ENCODE measurements at regions not wholly inside any gene's neighbourhood (a gene's known extent, or its start where the extent isn't known, plus 50 kb on each side); places are given as distances from the start of the nearest gene placed in this dataset.

DNA sequence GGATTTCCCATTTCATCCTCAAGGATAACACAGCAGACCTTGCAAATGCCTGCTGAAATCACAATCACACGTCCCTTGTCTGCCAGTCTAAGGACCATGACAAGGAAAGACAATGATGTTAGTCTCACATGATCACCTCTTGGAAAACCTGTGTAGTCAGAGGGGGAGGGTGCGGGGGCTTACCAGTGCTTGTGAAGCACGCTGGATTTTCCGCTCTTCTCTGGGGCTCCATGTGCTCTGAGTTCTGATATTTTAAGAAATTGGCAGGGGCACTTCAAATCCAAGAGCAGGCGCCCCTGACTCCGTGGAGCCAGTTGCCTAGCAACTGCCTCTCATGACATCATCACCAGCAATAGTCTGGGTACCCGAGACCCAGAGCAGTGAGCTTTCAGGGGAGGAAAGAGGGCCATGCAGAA lies 200.9 kb upstream of the C14orf180 start (continued):
- no peak for TF ChIP-seq ZBTB21 (tag by site-specific recombination; IDR thresholded peaks at IDR 0.05)
- TF ChIP-seq, protein P1, sequence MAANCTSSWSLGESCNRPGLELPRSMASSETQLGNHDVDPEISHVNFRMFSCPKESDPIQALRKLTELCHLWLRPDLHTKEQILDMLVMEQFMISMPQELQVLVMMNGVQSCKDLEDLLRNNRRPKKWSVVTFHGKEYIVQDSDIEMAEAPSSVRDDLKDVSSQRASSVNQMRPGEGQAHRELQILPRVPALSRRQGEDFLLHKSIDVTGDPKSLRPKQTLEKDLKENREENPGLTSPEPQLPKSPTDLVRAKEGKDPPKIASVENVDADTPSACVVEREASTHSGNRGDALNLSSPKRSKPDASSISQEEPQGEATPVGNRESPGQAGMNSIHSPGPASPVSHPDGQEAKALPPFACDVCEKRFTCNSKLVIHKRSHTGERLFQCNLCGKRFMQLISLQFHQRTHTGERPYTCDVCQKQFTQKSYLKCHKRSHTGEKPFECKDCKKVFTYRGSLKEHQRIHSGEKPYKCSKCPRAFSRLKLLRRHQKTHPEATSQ (tag by site-specific recombination; IDR thresholded peaks at IDR 0.05): no peak
- no peak for TF ChIP-seq SALL2 (tag by site-specific recombination; IDR thresholded peaks at IDR 0.05; ENCODE audit: borderline replicate concordance)
- no peak for TF ChIP-seq GFI1B (tag by site-specific recombination; IDR thresholded peaks at IDR 0.05)

DNA sequence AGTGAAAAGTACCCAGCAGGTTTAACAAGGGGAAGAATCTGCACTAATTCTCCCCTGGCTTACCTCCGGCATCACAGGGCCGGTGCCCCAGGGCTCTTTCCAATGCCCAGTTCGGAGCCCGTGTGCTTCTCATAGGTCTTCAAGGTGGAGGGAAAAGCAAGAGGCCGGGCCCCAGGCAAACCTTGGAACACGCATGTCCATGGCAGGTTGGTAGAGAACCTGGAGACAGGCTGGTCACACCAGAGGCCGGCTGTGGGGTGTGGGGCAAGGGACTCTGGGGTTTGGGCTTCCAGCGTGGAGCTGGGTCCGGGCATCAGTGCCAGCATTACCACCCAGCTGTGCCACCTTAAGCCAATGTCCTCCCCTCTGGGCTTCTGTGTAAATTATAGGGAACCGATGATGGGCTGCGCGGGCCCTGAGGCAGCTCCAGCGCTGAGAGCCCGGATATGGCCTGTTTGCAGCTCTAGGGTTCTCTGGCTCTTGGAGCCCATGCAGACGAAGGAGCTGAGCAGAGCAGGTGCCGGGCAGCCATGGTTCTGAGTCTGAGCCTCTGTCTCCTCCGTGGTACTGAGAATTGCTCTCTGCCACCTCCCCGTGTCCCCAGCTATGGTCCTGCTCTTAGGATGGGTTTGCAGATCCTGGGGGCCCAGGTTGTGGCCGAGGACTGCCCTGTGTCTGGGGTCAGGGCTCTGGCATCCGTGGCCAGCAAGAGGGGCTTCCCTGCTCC lies 197.0 kb upstream of the C14orf180 start:
- ChIA-PET CTCF (no interaction called here), POLR2A (no interaction called here)
- no peaks in the 10 kb centered on the region for H3K9me3 ChIP-seq (ENCODE audit: control insufficient read depth, insufficient read depth, low read depth, low read length)
- H3K27ac ChIP-seq (ENCODE audit: extremely low read depth, low read depth, low read length): no peak overlapping the region
- H3K4me1 ChIP-seq (ENCODE audit: control insufficient read depth, insufficient read depth, low read length): no peaks in the 10 kb centered on the region
- no peaks in the 10 kb centered on the region for H3K36me3 ChIP-seq (ENCODE audit: control insufficient read depth in 2 of 2, insufficient read depth in 1 of 2, low read length in 2 of 2)
- TF ChIP-seq ZNF701 (tag by site-specific recombination; IDR thresholded peaks at IDR 0.05): no peak
- no peak overlapping the region for H3K4me3 ChIP-seq (ENCODE audit: low read depth, low read length)

- CTCF ChIA-PET: no interaction called here
- H3K4me3 ChIP-seq (ENCODE audit: low read depth, low read length): no peak overlapping the region
- H3K9me3 ChIP-seq (ENCODE audit: control insufficient read depth, insufficient read depth, low read depth, low read length): no peaks in the 10 kb centered on the region
- no peak overlapping the region for H3K27ac ChIP-seq (ENCODE audit: extremely low read depth, low read depth, low read length)
- no peaks in the 10 kb centered on the region for H3K36me3 ChIP-seq (ENCODE audit: control insufficient read depth in 2 of 2, insufficient read depth in 1 of 2, low read length in 2 of 2)
- POLR2A ChIA-PET: no interaction called here
- H3K4me1 ChIP-seq (ENCODE audit: control insufficient read depth, insufficient read depth, low read length): no peaks in the 10 kb centered on the region
- TF ChIP-seq KLF16 (tag by site-specific recombination; IDR thresholded peaks at IDR 0.05) (no peak), HIC1 (tag by site-specific recombination; IDR thresholded peaks at IDR 0.05) (no peak), ZNF391 (tag by site-specific recombination; IDR thresholded peaks at IDR 0.05; ENCODE audit: borderline replicate concordance, low read depth) (no peak), ZNF776 (tag by site-specific recombination; IDR thresholded peaks at IDR 0.05; ENCODE audit: borderline replicate concordance) (no peak), HOXC10 (CRISPR knock-in tag; IDR thresholded peaks at IDR 0.05) (no peak), TCF7L2 (IDR thresholded peaks at IDR 0.05; ENCODE audit: borderline replicate concordance, low read depth, low read length) (no peak), ZFP41 (tag by site-specific recombination; IDR thresholded peaks at IDR 0.05; ENCODE audit: borderline replicate concordance) (no peak), ZNF146 (tag by site-specific recombination; IDR thresholded peaks at IDR 0.05) (no peak), ZNF837 (tag by site-specific recombination; IDR thresholded peaks at IDR 0.05) (no peak), ZNF433 (tag by site-specific recombination; IDR thresholded peaks at IDR 0.05; ENCODE audit: low read depth) (no peak), FEZF1 (tag by site-specific recombination; IDR thresholded peaks at IDR 0.05) (no peak), ZNF174 (tag by site-specific recombination; IDR thresholded peaks at IDR 0.05) (no peak)
- TF ChIP-seq, protein P2, sequence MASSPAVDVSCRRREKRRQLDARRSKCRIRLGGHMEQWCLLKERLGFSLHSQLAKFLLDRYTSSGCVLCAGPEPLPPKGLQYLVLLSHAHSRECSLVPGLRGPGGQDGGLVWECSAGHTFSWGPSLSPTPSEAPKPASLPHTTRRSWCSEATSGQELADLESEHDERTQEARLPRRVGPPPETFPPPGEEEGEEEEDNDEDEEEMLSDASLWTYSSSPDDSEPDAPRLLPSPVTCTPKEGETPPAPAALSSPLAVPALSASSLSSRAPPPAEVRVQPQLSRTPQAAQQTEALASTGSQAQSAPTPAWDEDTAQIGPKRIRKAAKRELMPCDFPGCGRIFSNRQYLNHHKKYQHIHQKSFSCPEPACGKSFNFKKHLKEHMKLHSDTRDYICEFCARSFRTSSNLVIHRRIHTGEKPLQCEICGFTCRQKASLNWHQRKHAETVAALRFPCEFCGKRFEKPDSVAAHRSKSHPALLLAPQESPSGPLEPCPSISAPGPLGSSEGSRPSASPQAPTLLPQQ (tag by site-specific recombination; IDR thresholded peaks at IDR 0.05): no peak
- TF ChIP-seq, protein P3, sequence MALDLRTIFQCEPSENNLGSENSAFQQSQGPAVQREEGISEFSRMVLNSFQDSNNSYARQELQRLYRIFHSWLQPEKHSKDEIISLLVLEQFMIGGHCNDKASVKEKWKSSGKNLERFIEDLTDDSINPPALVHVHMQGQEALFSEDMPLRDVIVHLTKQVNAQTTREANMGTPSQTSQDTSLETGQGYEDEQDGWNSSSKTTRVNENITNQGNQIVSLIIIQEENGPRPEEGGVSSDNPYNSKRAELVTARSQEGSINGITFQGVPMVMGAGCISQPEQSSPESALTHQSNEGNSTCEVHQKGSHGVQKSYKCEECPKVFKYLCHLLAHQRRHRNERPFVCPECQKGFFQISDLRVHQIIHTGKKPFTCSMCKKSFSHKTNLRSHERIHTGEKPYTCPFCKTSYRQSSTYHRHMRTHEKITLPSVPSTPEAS (tag by site-specific recombination; IDR thresholded peaks at IDR 0.05): no peak
- TF ChIP-seq, protein P4, sequence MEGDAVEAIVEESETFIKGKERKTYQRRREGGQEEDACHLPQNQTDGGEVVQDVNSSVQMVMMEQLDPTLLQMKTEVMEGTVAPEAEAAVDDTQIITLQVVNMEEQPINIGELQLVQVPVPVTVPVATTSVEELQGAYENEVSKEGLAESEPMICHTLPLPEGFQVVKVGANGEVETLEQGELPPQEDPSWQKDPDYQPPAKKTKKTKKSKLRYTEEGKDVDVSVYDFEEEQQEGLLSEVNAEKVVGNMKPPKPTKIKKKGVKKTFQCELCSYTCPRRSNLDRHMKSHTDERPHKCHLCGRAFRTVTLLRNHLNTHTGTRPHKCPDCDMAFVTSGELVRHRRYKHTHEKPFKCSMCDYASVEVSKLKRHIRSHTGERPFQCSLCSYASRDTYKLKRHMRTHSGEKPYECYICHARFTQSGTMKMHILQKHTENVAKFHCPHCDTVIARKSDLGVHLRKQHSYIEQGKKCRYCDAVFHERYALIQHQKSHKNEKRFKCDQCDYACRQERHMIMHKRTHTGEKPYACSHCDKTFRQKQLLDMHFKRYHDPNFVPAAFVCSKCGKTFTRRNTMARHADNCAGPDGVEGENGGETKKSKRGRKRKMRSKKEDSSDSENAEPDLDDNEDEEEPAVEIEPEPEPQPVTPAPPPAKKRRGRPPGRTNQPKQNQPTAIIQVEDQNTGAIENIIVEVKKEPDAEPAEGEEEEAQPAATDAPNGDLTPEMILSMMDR (tag by site-specific recombination; IDR thresholded peaks at IDR 0.05): no peak
- TF ChIP-seq, protein P5, sequence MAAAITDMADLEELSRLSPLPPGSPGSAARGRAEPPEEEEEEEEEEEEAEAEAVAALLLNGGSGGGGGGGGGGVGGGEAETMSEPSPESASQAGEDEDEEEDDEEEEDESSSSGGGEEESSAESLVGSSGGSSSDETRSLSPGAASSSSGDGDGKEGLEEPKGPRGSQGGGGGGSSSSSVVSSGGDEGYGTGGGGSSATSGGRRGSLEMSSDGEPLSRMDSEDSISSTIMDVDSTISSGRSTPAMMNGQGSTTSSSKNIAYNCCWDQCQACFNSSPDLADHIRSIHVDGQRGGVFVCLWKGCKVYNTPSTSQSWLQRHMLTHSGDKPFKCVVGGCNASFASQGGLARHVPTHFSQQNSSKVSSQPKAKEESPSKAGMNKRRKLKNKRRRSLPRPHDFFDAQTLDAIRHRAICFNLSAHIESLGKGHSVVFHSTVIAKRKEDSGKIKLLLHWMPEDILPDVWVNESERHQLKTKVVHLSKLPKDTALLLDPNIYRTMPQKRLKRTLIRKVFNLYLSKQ (tag by site-specific recombination; IDR thresholded peaks at IDR 0.05; ENCODE audit: borderline replicate concordance): no peak
These were observed 196.2 kb upstream of the C14orf180 start for GRCh38 chr14:104383088-104383995.

Data from HEK293 (cell line).